AG04449 (cell line): ENCODE measurements at regions not wholly inside any gene's neighbourhood (a gene's known extent, or its start where the extent isn't known, plus 50 kb on each side); places are given as distances from the start of the nearest gene placed in this dataset.
"Not testable (repeated sequence)": the region's sequence is repeated elsewhere in the genome, so short reads cannot be mapped to it uniquely, and the experiment has no call there.

Source experiments
- CTCF ChIA-PET: fragments of 350-600 bp; formaldehyde crosslinking; extraction: SDS; loops from one replicate; lab custom pipeline; 2021; ENCODE audit warnings: antibody characterized with exemption; lab: Yijun Ruan, JAX
- POLR2A ChIA-PET: fragments of 400-600, 350-600 bp; formaldehyde crosslinking; extraction: SDS; loops from one replicate; lab custom pipeline; 2020; ENCODE audit warnings: antibody characterized with exemption, inconsistent platforms; lab: Yijun Ruan, JAX
- DNase-seq: peaks from one replicate; pipeline ENCODE4 v3.0.0-alpha.2; 2010; ENCODE audit warnings: low read depth, low spot score
- H3K4me3 ChIP-seq: 2 replicates; pipeline ENCODE4 v1.5.1; 2011; ENCODE audit warnings: low read depth, mild to moderate bottlenecking, control low read depth, low read length
- CTCF ChIP-seq: IDR thresholded peaks from one replicate; pipeline ENCODE4 v1.5.1; 2011; ENCODE audit warnings: mild to moderate bottlenecking, moderate library complexity, low read length, control low read depth, inconsistent platforms; ENCODE audit not compliant: insufficient read depth; ENCODE audit errors: missing control alignments

GRCh38 chrX:45428831-45429230 is 228.2 kb upstream of the DIPK2B start:
- CTCF ChIA-PET: no interaction called here
- TF ChIP-seq CTCF: no peak
- H3K4me3 ChIP-seq: no peak overlapping the region
- POLR2A ChIA-PET: no interaction called here
- no peak for DNase-seq

GRCh38 chrX:45424326-45424725 is 223.7 kb upstream of the DIPK2B start:
- ChIA-PET CTCF (interaction anchor here (0.9 to 1.1 kb wide), 2 partner anchors 8 to 45 kb away, joined by 3 read pairs; no protein-coding TSS in a partner anchor), POLR2A (no interaction called here)
- no peak for DNase-seq
- H3K4me3 ChIP-seq: no peak overlapping the region
- no peak for TF ChIP-seq CTCF

GRCh38 chrX:45422216-45422925 is 221.7 kb upstream of the DIPK2B start:
- no peak for DNase-seq
- TF ChIP-seq CTCF: no peak
- ChIA-PET CTCF (no interaction called here), POLR2A (no interaction called here)
- H3K4me3 ChIP-seq: no peak overlapping the region

GRCh38 chrX:45421806-45422205 is 221.1 kb upstream of the DIPK2B start:
- H3K4me3 ChIP-seq: no peak overlapping the region
- no peak for TF ChIP-seq CTCF
- DNase-seq: no peak
- ChIA-PET CTCF (no interaction called here), POLR2A (no interaction called here)

GRCh38 chrX:45404206-45404605 is 203.5 kb upstream of the DIPK2B start:
- POLR2A ChIA-PET: no interaction called here

GRCh38 chrX:45401923-45402322 is 201.2 kb upstream of the DIPK2B start:
- no peak for TF ChIP-seq CTCF
- DNase-seq: no peak
- POLR2A ChIA-PET: no interaction called here
- CTCF ChIA-PET: no interaction called here
- H3K4me3 ChIP-seq: no peak overlapping the region

More at GRCh38 chrX:45404206-45404605, 203.5 kb upstream of the DIPK2B start:
- CTCF ChIA-PET: no interaction called here
- H3K4me3 ChIP-seq: no peak overlapping the region
- TF ChIP-seq CTCF: no peak
- DNase-seq: no peak

GRCh38 chrX:45400951-45401725 is 200.5 kb upstream of the DIPK2B start:
- DNase-seq, H3K4me3 ChIP-seq, CTCF ChIA-PET, POLR2A ChIA-PET: not testable (repeated sequence)
